K562 (cell line): ENCODE measurements at regions not wholly inside any gene's neighbourhood (a gene's known extent, or its start where the extent isn't known, plus 50 kb on each side); places are given as distances from the start of the nearest gene placed in this dataset.

Experiments
- ATAC-seq: fragments of 200-7000 bp; cut with Tn5 transposase; 3 replicates; pipeline ENCODE4 v1.9.1; 2020; ENCODE audit warnings: moderate library complexity
- BruUV-seq: library from RNA; stranded (reverse); fragments of 400-500 nt; replicated peaks from 2 replicates; lab custom pipeline; 2021; lab: Mats Ljungman, UMichigan
- CTCF ChIA-PET: fragments of 300-600 bp; formaldehyde crosslinking; extraction: SDS; loops from one replicate; lab custom pipeline; 2021; ENCODE audit warnings: low intra/inter-chr PET ratio; lab: Yijun Ruan, JAX
- POLR2A ChIA-PET: fragments of 300-600, 350-650 bp; sonication (Branson Sonifier 250); formaldehyde crosslinking; extraction: SDS; loops from one replicate; lab custom pipeline; 2021; ENCODE audit warnings: antibody characterized with exemption, inconsistent platforms; lab: Yijun Ruan, JAX
- DNase-seq, 4 experiments: peaks; one replicate each; pipeline versions ENCODE4 v3.0.0 to v3.0.0-alpha.2; 2011 to 2018; ENCODE audit warnings: low spot score in 3 of 4, mixed read lengths in 3 of 4; ENCODE audit errors: extremely low read depth in 1 of 4
- FAIRE-seq: peaks from 2 replicates; lab custom pipeline; 2011; peaks lifted over from hg19 to GRCh38; lab: Jason Lieb, UNC
- H2AFZ ChIP-seq: 2 replicates; pipeline ENCODE4 v1.6.0; 2011; ENCODE audit warnings: low read depth, low read length, control low read depth, inconsistent platforms
- H3K27ac ChIP-seq: fragments of 200-600 bp; 3 replicates; pipeline ENCODE4 v1.8.0; 2011; ENCODE audit warnings: low read depth, mild to moderate bottlenecking, control low read depth, inconsistent platforms, low read length, moderate library complexity, mixed read lengths; ENCODE audit errors: extremely low read depth
- H3K27me3 ChIP-seq, 2 experiments: fragments of 300-600 bp in 1 of 2; 2 replicates in 1 of 2; 3 replicates in 1 of 2; pipeline versions ENCODE4 v1.6.0 to v1.8.0; 2011; ENCODE audit warnings: inconsistent platforms in 2 of 2, low read length in 2 of 2, mild to moderate bottlenecking in 1 of 2, mixed read lengths in 1 of 2, moderate library complexity in 1 of 2; ENCODE audit not compliant: control insufficient read depth in 2 of 2, insufficient read depth in 2 of 2
- H3K36me3 ChIP-seq: fragments of 300-600 bp; 3 replicates; pipeline ENCODE4 v1.8.0; 2011; ENCODE audit warnings: mild to moderate bottlenecking, low read length, inconsistent platforms; ENCODE audit not compliant: control insufficient read depth, insufficient read depth
- H3K4me1 ChIP-seq, 2 experiments: fragments of 200-600 bp in 1 of 2; replicated peaks in 1 of 2; 2 replicates in 1 of 2; 3 replicates in 1 of 2; pipeline versions ENCODE4 v1.5.1 to v1.8.0; 2011; ENCODE audit warnings: inconsistent platforms in 2 of 2, low read length in 2 of 2, mild to moderate bottlenecking in 1 of 2, mixed read lengths in 1 of 2, moderate library complexity in 1 of 2; ENCODE audit not compliant: control insufficient read depth in 2 of 2, insufficient read depth in 2 of 2
- H3K4me2 ChIP-seq: 2 replicates; pipeline ENCODE4 v1.6.1; 2011; ENCODE audit warnings: low read length, control low read depth, inconsistent platforms, mixed read lengths; ENCODE audit not compliant: insufficient read depth
- H3K4me3 ChIP-seq: fragments of 200-600 bp; sonication (generic), shearing (Covaris generic); 2 replicates; pipeline ENCODE4 v1.5.1; 2016; ENCODE audit warnings: control low read depth, inconsistent platforms
- H3K79me2 ChIP-seq: fragments of 200-600 bp; 3 replicates; pipeline ENCODE4 v1.8.0; 2011; ENCODE audit warnings: low read length, inconsistent platforms; ENCODE audit not compliant: control insufficient read depth, insufficient read depth
- H3K9ac ChIP-seq, 2 experiments: 2 replicates each; pipeline versions ENCODE4 v1.6.0 to v1.6.1; 2011; ENCODE audit warnings: low read depth in 2 of 2, low read length in 2 of 2, control low read depth in 1 of 2, inconsistent platforms in 1 of 2, mild to moderate bottlenecking in 1 of 2, mixed read lengths in 1 of 2; ENCODE audit not compliant: insufficient read depth in 1 of 2
- H3K9me1 ChIP-seq: one replicate; pipeline ENCODE4 v1.6.0; 2011; ENCODE audit warnings: inconsistent platforms, mild to moderate bottlenecking, low read length, moderate library complexity; ENCODE audit not compliant: control insufficient read depth, insufficient read depth
- H3K9me3 ChIP-seq: replicated peaks from 2 replicates; pipeline ENCODE4 v1.5.1; 2011; ENCODE audit warnings: low read depth, low read length, inconsistent platforms; ENCODE audit not compliant: control insufficient read depth, insufficient read depth
- H4K20me1 ChIP-seq: replicated peaks from 2 replicates; pipeline ENCODE4 v1.6.1; 2011; ENCODE audit warnings: low read length, inconsistent platforms, mixed read lengths; ENCODE audit not compliant: control insufficient read depth, insufficient read depth
- ARID1B ChIP-seq: fragments of 450-650 bp; IDR thresholded peaks from 2 replicates; pipeline ENCODE4 v1.6.1; 2016; ENCODE audit warnings: antibody characterized with exemption, mild to moderate bottlenecking, inconsistent platforms
- BDP1 ChIP-seq: IDR thresholded peaks from 3 replicates; pipeline ENCODE4 v1.6.1; 2011; ENCODE audit not compliant: insufficient read length, insufficient read depth
- FOXJ3 ChIP-seq: sonication (generic); formaldehyde crosslinking; IDR thresholded peaks from 2 replicates; pipeline ENCODE4 v1.4.0; 2020; ENCODE audit warnings: mild to moderate bottlenecking, missing genetic modification reagents
- HMG20A ChIP-seq: fragments of 450-650 bp; formaldehyde crosslinking; conservative IDR thresholded peaks from 2 replicates; pipeline ENCODE4 v1.4.0; 2020; ENCODE audit warnings: mild to moderate bottlenecking, mixed read lengths
- NCOR1 ChIP-seq: fragments of 450-650 bp; IDR thresholded peaks from 2 replicates; pipeline ENCODE4 v1.6.1; 2016; ENCODE audit warnings: mild to moderate bottlenecking, moderate library complexity
- NONO ChIP-seq, 2 experiments: fragments of 200-400 bp in 1 of 2; fragments of 450-650 bp in 1 of 2; formaldehyde crosslinking in 1 of 2; IDR thresholded peaks; 2 replicates each; pipeline ENCODE4 v1.6.1; 2017; ENCODE audit warnings: low read depth in 2 of 2, mild to moderate bottlenecking in 2 of 2, moderate library complexity in 2 of 2, low read length in 1 of 2
- RB1 ChIP-seq: fragments of 450-650 bp; IDR thresholded peaks from 2 replicates; pipeline ENCODE4 v1.6.1; 2017; ENCODE audit warnings: low read depth, mild to moderate bottlenecking
- TBP ChIP-seq: optimal IDR thresholded peaks from 2 replicates; pipeline ENCODE3; 2011; ENCODE audit warnings: low read depth, low read length, improper control_type of control experiment
- TRIM28 ChIP-seq: fragments of 450-650 bp; IDR thresholded peaks from 2 replicates; pipeline ENCODE4 v1.6.1; 2017
- YY1 ChIP-seq, 3 experiments: IDR thresholded peaks; 2 replicates each; pipeline ENCODE4 v1.6.1; 2011; ENCODE audit warnings: low read length in 2 of 3, mild to moderate bottlenecking in 2 of 3, moderate library complexity in 2 of 3, borderline replicate concordance in 1 of 3, control low read depth in 1 of 3, low read depth in 1 of 3; ENCODE audit not compliant: insufficient read depth in 3 of 3, insufficient replicate concordance in 2 of 3, control insufficient read depth in 1 of 3, insufficient read length in 1 of 3; ENCODE audit errors: extremely low read depth in 1 of 3
- ZNF143 ChIP-seq: sonication (generic); formaldehyde crosslinking; IDR thresholded peaks from 2 replicates; pipeline ENCODE4 v1.9.0; 2022; ENCODE audit warnings: mild to moderate bottlenecking, missing genetic modification reagents
- WGBS: fragments of 100-300 bp; shearing (Covaris generic); methylation state at CpG from one replicate; pipeline ENCODE4 v1.1.6; 2016; ENCODE audit warnings: low coverage, mixed read lengths; ENCODE audit not compliant: insufficient coverage; ENCODE audit errors: missing lambda C conversion rate; 5-methylcytosine and 5-hydroxymethylcytosine counted together
- in situ Hi-C: fragments of 300-500 bp; cut with MboI; formaldehyde crosslinking; loops from 4 replicates; pipeline ENCODE4 v1.15.0; 2018; ENCODE audit warnings: inconsistent platforms, mixed read lengths
- intact Hi-C: fragments of 100-400 bp; cut with micrococcal nuclease; formaldehyde crosslinking; loops from 2 replicates; pipeline ENCODE4 v1.14.2; 2022
- TF ChIP-seq, protein P1 (sequence below): sonication (generic); formaldehyde crosslinking; IDR thresholded peaks from 2 replicates; pipeline ENCODE4 v1.8.0; 2023; ENCODE audit warnings: missing genetic modification reagents, mild to moderate bottlenecking, borderline replicate concordance
- TF ChIP-seq, protein P2 (sequence below): fragments of 250-450 bp; sonication (Bioruptor Pico); IDR thresholded peaks from 2 replicates; pipeline ENCODE4 v1.8.0; 2021; ENCODE audit warnings: mild to moderate bottlenecking, moderate library complexity

DNA sequence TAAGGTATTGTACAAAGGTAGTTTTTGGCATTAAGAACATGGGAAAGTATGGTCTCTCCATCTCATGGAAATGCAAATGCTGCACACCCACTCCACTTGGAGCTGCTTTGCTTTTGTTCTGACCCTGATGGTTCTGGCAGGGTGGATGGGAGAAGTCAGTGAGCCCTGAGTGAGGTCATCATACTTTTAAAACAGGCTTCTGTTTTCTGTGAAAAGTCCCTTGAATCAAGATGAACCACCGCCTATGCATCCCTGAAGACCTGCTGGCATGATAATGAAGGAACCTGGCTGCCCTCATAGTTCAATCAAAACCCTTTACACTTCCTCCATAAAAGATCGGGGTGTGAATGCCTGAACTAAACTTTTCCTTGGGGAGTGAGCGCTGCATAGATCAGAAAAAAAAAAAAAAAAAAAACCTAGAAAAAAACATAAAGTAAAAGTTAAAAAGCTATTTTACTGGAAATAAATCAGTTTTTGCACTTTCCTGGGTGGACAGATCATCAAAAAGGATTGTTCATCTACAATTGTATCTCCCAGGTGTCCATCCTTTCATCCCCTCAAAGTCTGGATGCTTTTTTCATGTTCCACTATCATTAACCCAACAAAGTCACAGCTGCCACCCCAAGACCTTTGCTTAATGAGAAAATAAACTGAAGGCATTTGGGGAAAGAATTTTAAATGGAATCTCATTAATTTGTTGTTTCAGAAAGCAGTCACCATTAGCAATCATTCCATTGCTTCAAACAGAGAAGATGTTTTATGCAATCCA lies 728.1 kb upstream of the DDX18 start (continued):
- TF ChIP-seq RB1 (no peak), FOXJ3 (CRISPR knock-in tag) (no peak), ZNF143 (CRISPR knock-in tag) (no peak)
- TF ChIP-seq, protein P1, sequence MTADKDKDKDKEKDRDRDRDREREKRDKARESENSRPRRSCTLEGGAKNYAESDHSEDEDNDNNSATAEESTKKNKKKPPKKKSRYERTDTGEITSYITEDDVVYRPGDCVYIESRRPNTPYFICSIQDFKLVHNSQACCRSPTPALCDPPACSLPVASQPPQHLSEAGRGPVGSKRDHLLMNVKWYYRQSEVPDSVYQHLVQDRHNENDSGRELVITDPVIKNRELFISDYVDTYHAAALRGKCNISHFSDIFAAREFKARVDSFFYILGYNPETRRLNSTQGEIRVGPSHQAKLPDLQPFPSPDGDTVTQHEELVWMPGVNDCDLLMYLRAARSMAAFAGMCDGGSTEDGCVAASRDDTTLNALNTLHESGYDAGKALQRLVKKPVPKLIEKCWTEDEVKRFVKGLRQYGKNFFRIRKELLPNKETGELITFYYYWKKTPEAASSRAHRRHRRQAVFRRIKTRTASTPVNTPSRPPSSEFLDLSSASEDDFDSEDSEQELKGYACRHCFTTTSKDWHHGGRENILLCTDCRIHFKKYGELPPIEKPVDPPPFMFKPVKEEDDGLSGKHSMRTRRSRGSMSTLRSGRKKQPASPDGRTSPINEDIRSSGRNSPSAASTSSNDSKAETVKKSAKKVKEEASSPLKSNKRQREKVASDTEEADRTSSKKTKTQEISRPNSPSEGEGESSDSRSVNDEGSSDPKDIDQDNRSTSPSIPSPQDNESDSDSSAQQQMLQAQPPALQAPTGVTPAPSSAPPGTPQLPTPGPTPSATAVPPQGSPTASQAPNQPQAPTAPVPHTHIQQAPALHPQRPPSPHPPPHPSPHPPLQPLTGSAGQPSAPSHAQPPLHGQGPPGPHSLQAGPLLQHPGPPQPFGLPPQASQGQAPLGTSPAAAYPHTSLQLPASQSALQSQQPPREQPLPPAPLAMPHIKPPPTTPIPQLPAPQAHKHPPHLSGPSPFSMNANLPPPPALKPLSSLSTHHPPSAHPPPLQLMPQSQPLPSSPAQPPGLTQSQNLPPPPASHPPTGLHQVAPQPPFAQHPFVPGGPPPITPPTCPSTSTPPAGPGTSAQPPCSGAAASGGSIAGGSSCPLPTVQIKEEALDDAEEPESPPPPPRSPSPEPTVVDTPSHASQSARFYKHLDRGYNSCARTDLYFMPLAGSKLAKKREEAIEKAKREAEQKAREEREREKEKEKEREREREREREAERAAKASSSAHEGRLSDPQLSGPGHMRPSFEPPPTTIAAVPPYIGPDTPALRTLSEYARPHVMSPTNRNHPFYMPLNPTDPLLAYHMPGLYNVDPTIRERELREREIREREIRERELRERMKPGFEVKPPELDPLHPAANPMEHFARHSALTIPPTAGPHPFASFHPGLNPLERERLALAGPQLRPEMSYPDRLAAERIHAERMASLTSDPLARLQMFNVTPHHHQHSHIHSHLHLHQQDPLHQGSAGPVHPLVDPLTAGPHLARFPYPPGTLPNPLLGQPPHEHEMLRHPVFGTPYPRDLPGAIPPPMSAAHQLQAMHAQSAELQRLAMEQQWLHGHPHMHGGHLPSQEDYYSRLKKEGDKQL (CRISPR knock-in tag) = no peak

DNA sequence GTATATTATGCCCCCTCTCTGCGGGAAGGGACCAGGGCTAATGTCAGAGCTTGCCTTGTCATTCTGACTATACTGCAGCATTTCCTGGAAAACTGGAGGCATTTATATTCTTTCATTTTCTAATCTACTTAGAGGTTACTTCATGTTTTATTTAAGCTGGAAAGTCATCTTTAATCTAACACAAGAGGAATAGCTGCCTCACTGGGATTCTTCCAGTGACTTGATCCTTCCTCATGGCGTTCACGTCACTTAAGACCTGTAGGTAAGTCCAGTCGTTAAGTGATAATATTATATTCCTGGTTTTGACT lies 727.6 kb upstream of the DDX18 start:
- 1% methylated on average over 4 of the region's 4 CpGs for WGBS
- H3K9me3 ChIP-seq = no peaks in the 10 kb centered on the region; the same call in 1 of the 2 replicates
- no peak overlapping the region for H2AFZ ChIP-seq
- no peak for ATAC-seq
- intact Hi-C loops = no loop called here
- no peaks in the 10 kb centered on the region for H3K4me1 ChIP-seq
- no peak for FAIRE-seq
- H3K79me2 ChIP-seq = no peaks in the 10 kb centered on the region
- H3K9me1 ChIP-seq = no peaks in the 10 kb centered on the region
- no peak overlapping the region for H3K4me3 ChIP-seq
- H4K20me1 ChIP-seq = no peaks in the 10 kb centered on the region
- H3K27me3 ChIP-seq = no peaks in the 10 kb centered on the region
- H3K27ac ChIP-seq = no peak overlapping the region
- POLR2A ChIA-PET = no interaction called here
- CTCF ChIA-PET = no interaction called here
- DNase-seq = no peak
- in situ Hi-C loops = no loop called here
- H3K4me2 ChIP-seq = no peak overlapping the region
- no TSS peak for BruUV-seq
- H3K9ac ChIP-seq = no peak overlapping the region
- no peaks in the 10 kb centered on the region for H3K36me3 ChIP-seq
- TF ChIP-seq YY1 (IDR thresholded peaks at IDR 0.05; ENCODE audit: borderline replicate concordance in 1 of 3, control insufficient read depth in 1 of 3, extremely low read depth in 1 of 3, insufficient read depth in 3 of 3, insufficient read length in 1 of 3, insufficient replicate concordance in 2 of 3, low read depth in 1 of 3, low read length in 2 of 3) (no peak), TRIM28 (no peak), BDP1 (no peak), HMG20A (CRISPR knock-in tag) (no peak), NCOR1 (no peak), TBP (no peak), ARID1B (no peak), NONO (IDR thresholded peaks at IDR 0.05; ENCODE audit: low read depth in 2 of 2, low read length in 1 of 2) (no peak)
- TF ChIP-seq, protein P2, sequence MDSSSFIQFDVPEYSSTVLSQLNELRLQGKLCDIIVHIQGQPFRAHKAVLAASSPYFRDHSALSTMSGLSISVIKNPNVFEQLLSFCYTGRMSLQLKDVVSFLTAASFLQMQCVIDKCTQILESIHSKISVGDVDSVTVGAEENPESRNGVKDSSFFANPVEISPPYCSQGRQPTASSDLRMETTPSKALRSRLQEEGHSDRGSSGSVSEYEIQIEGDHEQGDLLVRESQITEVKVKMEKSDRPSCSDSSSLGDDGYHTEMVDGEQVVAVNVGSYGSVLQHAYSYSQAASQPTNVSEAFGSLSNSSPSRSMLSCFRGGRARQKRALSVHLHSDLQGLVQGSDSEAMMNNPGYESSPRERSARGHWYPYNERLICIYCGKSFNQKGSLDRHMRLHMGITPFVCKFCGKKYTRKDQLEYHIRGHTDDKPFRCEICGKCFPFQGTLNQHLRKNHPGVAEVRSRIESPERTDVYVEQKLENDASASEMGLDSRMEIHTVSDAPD = no peak
